ENCODE measurements at regions not wholly inside any gene's neighbourhood (a gene's known extent, or its start where the extent isn't known, plus 50 kb on each side); places are given as distances from the start of the nearest gene placed in this dataset.

DNA sequence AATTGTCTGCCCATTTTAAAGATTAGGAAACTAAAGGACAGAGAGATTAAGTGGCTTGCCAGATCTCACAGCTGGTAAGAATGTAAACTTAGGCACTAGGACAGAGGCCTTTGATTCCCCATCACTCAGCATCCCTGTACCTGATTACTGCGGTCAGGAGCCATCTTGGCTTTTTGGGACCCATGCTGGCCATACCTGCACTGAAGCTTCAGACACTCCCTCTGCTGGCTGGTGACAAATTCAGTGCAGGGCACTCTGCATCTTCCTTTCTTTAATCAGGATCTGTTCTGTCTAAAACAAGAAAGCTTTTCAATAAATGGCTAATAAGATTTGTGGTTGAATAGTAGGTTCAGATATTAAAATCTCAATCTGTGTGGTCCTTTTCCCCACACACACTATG, 215.5 kb upstream of the RORB start:
- no peak for DNase-seq

- DNase-seq = no peak
Observed at GRCh38 chr9:74282526-74283253, 214.4 kb upstream of the RORB start.

DNA sequence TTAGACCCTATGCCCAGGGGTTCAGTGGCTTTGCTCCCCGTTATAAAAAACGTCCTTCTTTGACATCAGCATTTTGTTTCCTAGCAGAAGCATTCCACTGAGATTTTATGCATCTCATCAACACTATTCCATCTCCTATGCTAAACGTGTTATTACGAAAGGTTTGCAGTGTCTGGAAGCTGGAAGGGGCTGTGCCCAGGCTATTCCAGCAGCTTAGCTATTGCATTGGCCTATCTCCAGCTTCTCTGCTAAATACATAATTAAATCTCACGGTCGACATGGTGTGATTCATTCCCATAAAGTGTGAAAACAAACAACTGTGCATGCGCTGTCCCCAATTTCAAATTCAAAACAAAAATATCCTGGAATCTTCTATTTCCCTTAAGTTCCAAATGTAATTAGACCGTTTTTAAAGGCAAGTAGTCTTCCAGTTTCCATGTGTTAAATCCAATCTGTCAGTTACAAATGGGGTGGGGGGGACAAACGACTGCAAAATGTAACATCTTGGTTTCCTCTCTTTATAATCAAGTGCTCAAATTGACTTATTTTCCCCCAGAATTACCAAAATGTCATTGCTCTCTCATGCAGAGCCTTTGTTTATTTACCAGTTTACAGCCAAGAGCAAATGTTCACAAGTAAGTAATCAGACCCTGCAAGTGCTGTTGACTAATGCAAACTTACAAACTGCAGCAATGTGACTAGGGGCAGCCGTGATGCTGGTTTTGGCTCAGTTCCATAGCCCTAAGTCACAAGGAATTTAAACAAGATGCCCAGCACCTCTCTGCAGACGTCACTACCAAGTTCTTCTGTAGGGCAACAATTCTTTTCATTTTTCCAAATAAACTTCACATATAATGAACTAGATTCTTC, 212.3 kb upstream of the RORB start:
- peak; percentile 9 for DNase-seq

GRCh38 chr9:74293479-74293878, 203.7 kb upstream of the RORB start:
- no peak for DNase-seq

- no peak for DNase-seq
Observed at GRCh38 chr9:74303945-74304344, 193.2 kb upstream of the RORB start.

- no peak for DNase-seq
Observed at GRCh38 chr9:74304598-74304997, 192.5 kb upstream of the RORB start.

- no peak for DNase-seq
Observed at GRCh38 chr9:74309654-74310053, 187.5 kb upstream of the RORB start.

DNA sequence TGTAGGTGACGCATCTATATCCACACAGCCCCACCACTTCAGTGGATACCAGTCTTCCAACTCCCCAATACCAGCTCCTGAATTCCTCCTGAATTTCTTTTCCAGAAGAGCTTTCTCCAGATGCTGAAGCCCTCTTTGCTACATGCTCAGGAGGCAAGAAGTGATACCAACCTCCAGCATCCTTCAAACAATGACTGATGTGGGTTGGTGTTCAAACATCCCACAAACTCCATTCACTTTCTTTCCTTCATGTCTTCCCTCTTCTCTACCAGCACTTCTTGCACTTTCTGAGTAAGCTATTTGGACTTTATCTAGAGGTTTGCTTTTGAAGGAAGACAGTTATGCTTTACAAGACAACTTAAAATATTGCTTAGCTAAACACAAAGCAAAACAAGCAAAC, 179.9 kb upstream of the RORB start:
- no peak for DNase-seq

DNA sequence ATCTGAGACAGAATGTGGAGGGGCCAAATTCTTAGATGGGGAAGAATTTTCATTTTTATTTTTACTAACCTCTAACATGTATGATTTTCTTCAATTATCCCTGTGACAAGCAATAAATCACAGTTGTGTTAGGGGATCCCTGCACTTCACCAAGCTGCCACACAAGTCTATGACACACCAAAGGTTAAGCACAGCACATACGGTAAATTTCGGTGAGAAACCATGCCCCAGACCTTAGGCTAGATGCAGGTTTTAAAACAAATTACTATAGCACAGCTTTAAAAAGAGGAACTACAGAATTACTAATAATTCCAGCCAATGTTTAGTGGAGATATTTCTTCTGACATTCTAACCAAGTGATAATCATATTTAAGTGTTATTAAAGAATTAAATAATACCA, 175.7 kb upstream of the RORB start:
- DNase-seq = no peak

DNA sequence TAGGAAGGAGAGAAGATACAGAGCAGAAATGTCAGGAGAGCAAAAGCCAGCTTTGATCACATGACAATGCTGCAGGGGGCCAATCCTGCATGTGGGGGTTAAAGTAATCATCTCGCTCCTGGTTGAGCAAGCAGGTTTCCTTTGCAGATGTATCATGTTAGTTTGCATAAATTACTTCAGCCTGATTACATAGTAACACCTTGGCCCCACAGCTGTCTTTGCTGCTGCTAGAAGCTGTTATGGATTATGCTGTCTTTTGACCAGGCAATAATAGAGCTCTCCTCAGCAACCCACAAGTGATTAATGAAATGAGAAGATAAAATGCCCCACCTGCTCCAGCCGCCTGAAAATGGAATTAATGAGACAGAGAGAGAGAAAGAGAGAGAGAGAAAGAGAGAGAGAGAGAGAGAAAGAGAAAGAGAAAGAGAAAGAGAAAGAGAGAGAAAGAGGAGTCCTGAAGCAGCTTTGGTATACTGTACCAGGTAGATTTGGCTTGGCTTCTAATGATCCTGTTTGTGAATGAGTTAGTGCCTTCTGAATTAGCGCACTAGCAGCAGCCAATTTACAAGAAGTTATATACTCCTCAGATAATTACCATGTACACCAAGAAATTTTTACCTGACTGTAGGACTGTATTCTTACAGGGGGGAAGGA, 174.3 kb upstream of the RORB start:
- no peak for DNase-seq

DNA sequence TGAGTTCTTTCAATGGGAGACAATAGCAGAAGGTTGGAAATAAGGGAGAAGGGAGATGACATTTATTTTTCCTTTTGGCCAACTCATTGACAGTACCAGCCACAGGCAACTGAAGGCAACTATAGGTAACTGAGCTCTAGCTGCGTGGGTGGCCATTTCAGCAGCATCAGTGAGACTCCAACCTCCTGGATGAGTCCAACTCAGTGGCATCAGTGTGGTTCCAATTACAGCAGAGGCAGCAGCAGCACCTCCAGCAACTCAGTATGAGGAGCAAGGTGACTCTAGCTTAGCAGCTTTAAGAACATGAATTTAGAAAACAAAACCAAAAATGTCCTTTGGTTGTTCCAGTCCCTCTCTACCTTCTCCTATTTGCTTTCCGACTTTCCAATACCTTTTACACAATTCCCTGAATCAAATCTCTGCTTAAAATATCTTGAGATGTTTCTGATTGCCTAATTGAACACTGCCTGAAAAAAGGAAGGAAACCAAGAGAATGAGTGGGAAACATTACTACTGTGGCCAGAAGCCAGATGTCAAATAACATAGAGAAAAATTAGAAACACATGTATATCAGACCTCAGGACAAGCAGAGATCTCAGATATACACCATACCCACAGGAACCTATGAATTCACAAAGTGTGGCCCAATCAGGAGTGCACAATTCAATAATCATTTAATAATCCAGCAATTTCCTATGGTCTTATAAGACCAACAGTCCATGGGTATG, 166.5 kb upstream of the RORB start:
- DNase-seq = no peak

DNA sequence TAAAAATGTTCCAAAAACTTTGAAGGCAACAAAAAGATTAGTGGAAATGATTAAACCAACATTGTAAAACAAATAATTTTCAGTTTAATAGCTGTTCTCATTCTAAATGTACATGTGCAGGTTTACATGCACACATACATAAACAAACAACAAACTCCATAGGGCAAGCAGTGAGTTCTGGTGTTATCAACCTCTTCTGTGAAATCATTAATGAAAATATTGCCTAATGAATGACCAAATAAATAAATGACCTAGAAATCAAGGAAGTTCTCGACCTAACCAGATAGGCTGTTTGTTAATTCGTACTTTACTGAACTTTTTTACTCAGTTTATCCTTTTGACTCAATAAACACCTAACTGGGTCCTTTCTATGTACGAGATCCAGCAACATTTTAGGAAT, 165.5 kb upstream of the RORB start:
- no peak for DNase-seq

DNA sequence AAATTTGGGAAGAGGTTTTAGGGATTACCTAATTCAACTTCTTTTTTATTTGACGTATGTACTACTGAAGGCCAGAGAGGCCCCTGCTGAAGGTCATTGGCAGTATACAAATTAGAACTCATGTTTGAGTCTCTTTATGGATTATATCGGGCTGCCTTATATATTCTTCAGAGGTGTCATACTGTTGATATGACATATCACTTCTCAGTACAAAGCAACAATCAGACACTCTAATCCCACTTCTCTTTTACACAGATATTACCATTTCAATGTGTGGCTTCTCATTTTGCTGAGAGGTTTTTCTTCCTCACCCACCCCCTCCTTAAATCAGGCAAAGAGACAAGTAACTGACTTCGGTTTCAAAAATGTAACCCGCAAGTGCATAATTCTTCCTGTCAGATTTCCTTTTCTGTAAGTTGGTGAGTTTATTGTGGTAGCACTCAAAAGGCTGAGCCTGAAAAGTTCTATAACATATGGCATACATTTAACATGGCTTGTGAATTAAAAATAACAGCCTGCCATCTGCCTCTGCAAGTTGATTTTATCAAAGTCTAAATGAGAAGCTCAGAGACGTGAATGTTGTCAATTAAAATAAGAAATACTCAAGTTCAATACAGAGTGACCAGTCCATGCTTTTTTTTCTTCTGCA, 163.6 kb upstream of the RORB start:
- no peak for DNase-seq

GRCh38 chr9:74334271-74334670, 162.9 kb upstream of the RORB start:
- no peak for DNase-seq

DNA sequence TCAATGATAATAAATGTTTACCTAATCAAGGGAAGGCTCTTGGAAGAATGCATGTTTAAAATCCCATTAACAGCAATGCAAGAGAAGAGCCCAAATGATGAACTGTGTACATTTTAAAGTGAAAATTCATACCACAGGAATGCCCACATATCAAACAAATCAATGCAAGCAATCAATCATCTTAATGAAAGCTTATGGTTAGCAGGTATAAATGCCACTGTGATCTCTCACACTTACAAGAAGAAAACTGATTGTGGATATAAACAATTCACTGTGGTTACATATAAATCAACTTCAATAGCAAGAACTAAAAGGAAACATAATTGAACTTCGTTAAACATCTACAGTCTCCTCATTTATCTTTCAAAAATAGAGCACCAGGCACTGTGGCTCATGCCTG, 161.0 kb upstream of the RORB start:
- no peak for DNase-seq

- no peak for DNase-seq
Observed at GRCh38 chr9:74348777-74349176, 148.4 kb upstream of the RORB start.

DNA sequence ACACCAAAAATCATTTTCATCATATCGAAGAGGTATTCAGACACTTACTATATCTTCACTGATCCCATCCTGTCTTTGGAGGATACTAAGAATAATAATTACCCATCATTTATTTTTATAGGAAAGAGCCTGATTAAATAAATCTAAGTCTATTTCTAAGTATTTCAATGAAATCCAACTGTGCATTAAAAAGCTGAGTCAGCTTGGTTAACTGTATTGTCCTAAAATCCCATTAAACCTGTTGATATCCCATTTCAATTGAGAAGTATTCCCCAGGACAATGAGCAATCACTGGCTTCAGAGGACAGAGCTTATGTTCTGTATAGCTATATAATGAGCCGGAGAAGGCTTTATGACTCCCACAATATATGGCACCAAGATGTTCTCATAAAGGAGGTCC, 142.0 kb upstream of the RORB start:
- DNase-seq = no peak

DNA sequence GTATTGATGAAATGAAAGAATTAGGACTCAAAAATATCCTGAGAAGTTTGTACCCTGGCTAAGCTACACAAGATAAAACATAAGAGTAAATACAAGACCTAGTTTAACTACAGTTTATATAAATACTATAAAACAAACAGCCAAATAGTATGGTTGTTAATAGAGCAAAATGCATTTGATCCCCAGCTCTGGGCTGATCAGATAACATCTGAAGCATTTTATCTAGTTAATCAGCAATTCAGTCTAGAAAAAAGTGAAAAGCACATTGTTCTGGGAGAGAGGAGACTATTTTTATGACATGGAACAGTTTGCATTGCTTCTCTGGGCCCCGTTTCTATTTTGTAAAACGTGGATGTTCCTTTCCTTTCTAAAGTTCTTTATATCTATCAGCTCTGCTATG, 139.6 kb upstream of the RORB start:
- DNase-seq = no peak

- no peak for DNase-seq
Observed at GRCh38 chr9:74358959-74359358, 138.2 kb upstream of the RORB start.

DNA sequence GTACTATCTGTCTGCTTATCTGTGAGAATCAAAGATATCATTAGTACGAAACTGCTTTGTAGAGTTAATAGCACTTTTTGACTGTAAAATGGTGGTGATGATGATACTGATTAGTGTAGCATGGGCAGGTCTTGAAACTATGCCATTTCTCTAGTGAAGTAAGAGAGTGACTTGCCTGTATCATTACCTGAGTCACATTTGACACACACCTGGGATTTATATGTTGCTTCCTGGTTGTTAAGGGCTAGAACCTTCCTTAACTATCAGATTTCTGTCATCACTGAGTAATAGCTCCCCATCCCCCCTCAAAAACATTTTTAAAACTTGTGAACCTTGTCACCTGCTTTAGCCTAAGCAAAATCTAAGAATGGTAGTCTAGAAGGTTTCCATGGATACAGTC, 135.6 kb upstream of the RORB start:
- DNase-seq = no peak

DNA sequence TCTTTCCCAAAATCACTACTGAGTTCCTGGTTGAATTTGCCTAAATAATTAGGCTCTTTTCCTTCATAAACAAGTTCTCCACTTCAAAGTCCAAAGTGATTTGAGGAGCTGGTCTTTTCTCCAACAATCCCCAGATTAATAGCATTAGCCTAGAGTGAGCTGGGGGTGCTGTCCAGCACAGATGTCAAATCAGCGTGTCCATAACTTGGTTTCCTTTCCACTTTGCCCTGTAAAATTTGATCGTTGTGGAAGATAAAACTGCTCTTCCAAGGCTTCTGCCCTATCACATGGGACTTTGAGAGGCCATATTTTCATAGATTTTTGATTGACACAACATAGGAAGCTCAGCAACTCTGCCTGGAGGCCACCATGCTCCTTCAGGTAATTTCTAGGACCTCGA, 134.7 kb upstream of the RORB start:
- no peak for DNase-seq

- DNase-seq = no peak
Observed at GRCh38 chr9:74366111-74366510, 131.0 kb upstream of the RORB start.

GRCh38 chr9:74369844-74370243, 127.3 kb upstream of the RORB start:
- no peak for DNase-seq
